ENCODE measurements at regions not wholly inside any gene's neighbourhood (a gene's known extent, or its start where the extent isn't known, plus 50 kb on each side); places are given as distances from the start of the nearest gene placed in this dataset.
"Not testable (repeated sequence)": the region's sequence is repeated elsewhere in the genome, so short reads cannot be mapped to it uniquely, and the experiment has no call there.

- no peak for DNase-seq (ENCODE audit: extremely low read depth, low read depth)
These were observed 141.8 kb downstream of the SIM1 start for GRCh38 chr6:100322886-100323285.

GRCh38 chr6:100320686-100321085, 144.0 kb downstream of the SIM1 start:
- DNase-seq (ENCODE audit: extremely low read depth, low read depth), result no peak

DNA sequence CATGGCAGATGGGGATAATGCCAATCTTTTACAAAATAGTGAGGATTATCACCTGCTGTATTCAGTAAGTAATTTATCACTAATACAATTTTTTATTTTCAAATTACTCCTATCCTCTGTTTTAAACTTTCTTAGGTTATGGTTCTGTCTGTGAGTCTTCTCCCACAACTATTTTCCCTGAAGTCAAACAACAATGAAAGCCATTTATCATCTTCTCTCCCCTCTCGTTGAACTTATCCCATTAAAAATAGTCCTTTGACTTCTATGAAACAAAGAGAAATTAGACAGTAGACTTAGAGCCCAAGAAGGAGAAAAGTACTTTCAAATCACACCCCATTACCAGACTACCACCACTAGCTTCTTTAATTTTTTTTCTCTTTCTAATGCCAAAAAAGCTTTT, 147.7 kb downstream of the SIM1 start:
- no peak for DNase-seq (ENCODE audit: extremely low read depth, low read depth)

GRCh38 chr6:100314186-100314585, 150.5 kb downstream of the SIM1 start:
- DNase-seq (ENCODE audit: extremely low read depth, low read depth), result no peak

DNA sequence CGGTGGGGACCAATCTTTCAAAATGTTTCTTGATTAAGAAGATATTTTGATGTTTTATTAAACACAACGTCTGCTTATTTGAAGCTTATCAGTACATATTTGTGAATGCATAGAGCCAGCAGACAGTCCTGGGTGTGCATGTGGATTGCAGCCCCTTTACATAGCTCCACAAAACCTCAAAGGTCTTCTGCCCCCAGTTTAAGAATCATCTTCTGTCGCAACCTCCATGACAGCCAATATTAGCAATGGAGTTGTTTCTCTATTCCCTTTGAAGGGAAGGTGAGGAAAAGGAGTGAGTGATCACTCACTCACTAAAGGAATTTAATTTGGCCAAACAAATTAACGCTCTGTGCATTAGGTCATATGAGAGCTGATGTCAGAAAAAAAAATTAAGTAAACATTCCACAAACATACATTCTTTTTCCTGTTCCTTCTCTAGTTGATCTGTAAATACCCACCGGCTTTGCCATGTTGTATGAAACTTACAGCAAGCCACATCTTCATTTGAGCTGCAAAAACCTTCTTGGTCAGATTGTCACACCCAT, 152.9 kb downstream of the SIM1 start:
- DNase-seq (ENCODE audit: extremely low read depth, low read depth), result no peak

- DNase-seq (ENCODE audit: extremely low read depth, low read depth), result no peak
These were observed 155.5 kb downstream of the SIM1 start for GRCh38 chr6:100309174-100309573.

DNA sequence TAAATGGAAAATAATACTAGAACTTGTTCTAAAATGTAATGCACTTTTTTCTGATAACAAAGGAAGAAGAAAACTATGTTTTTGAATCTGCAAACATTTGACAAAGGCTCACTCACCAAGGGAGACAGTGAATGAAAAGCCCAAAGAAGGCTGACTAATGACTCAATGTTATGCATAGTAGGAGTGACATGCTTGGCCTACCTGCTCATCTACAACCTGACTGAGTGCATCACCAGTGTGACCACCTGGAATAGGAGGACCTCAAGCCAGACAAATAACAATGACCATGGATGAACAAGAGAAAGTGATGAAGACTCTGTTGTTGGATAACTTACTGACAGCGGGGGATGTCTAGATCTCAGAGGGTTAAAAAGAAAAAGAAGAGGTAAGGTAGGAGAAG, 157.2 kb downstream of the SIM1 start:
- DNase-seq (ENCODE audit: extremely low read depth, low read depth), result no peak

DNA sequence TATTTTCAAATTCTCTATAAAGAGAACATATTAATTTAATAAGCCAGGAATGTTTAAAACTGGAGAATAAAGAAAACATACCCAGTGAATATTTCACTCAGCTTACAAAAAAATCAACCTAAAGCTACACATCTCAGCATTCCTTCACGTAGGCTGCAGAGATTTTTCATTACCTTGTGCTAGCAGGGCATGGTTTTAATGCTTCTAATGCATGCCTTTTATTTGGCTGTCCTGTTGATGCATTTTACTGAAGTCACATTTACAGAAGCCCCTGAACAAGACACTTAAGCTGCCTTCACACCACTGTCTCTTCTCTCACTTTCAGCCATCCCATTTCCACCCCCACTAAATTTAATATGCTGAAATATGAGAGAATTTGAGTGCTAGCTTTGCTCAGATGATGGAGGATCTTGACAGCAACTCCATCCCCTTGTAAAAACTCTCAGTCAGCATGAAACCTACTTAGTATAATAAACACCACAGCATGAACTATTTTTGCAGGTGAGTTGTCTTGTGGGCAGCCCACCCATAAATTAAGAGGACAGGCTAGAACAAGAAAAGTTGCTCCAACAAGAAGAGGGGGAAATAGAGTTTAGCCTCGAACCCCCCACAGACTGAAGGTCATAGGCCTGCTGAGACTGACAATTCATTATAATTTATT, 159.4 kb downstream of the SIM1 start:
- no peak for DNase-seq (ENCODE audit: extremely low read depth, low read depth)

DNA sequence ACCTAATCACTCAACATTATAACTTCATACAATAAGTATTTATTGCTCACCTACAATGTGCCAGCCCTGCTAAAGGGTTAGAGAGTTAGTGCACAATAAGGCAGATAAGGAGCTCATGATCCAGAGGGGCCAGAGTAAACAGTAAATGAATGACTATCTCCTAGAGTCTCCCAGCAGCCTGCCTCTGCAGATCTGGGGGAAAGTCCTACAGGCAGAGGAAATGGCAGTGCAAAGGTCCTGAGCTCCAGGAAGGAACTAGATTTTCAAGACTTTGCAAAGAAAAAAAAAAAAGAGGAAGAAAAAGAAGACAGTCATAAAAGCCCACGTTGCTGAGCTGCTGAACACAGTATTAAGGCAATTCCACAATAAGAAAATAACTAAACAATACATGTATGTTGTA, 160.1 kb downstream of the SIM1 start:
- DNase-seq (ENCODE audit: extremely low read depth, low read depth), result no peak

DNA sequence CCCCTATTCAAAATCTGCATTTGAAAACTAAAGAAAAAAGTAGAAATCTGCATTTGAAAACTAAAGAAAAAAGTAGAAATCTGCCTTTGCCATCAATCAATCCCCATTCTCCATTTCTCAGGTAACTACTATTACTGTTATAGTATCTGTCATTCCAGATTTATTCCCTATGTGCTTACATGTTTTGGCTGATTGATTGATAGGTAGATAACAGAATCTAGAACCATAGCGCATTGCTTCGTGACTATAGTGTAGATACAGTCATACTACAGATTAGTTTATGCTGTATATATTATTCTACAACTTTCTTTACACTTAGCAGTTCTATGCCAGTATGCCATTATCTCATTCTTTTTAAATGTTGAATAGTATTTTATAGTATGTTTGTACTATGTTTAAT, 163.0 kb downstream of the SIM1 start:
- no peak for DNase-seq (ENCODE audit: extremely low read depth, low read depth)

- peak; percentile 46 for DNase-seq (ENCODE audit: extremely low read depth, low read depth)
These were observed 164.4 kb downstream of the SIM1 start for GRCh38 chr6:100300221-100300736.

GRCh38 chr6:100296810-100297544, 167.7 kb downstream of the SIM1 start:
- no peak for DNase-seq (ENCODE audit: extremely low read depth, low read depth)

GRCh38 chr6:100295172-100295571, 169.5 kb downstream of the SIM1 start:
- not testable (repeated sequence) for DNase-seq (ENCODE audit: extremely low read depth, low read depth)

- no peak for DNase-seq (ENCODE audit: extremely low read depth, low read depth)
These were observed 175.4 kb downstream of the SIM1 start for GRCh38 chr6:100289285-100289684.

DNA sequence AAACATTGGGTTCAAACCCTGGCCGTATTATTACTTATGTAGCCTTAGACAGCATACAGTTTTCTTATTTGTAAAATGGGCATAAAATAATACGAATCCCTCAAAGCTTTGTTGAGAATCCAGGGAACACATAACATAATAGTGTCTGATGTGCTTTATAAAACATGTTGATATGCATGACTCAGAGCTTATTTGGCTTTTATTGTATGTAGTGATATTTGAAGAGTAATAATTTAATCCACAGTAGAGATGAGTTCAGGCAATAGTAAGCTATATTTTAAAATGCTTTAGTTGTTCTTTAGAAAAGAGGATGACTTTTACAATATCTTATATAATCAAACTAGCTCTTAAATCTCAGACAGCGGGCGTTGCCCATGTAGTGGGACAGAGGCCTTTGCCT, 176.4 kb downstream of the SIM1 start:
- DNase-seq (ENCODE audit: extremely low read depth, low read depth), result no peak

GRCh38 chr6:100283285-100283684, 181.4 kb downstream of the SIM1 start:
- DNase-seq (ENCODE audit: extremely low read depth, low read depth), result no peak

- no peak for DNase-seq (ENCODE audit: extremely low read depth, low read depth)
These were observed 183.2 kb downstream of the SIM1 start for GRCh38 chr6:100281471-100281901.

- DNase-seq (ENCODE audit: extremely low read depth, low read depth), result no peak
These were observed 188.2 kb downstream of the SIM1 start for GRCh38 chr6:100276311-100277057.

GRCh38 chr6:100274147-100274546, 190.6 kb downstream of the SIM1 start:
- DNase-seq (ENCODE audit: extremely low read depth, low read depth), result no peak

DNA sequence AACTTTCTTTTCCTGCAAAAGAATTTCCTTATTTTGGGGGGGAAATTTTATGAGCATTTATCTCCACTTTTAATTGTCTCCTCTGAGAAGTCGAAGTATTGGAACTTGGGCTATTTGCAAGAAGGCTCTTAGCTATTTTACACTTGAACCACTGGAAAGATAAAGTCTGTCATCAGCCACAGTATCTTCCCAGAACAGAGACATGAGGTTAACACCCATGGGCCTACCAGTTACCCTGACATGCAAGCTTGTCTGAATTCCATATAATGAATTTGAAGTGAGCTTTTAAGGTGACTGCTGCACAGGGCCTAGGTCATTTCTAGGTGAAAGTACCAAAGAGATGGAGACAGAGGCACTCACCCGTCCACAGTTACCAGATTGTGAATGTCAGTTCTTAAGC, 193.1 kb downstream of the SIM1 start:
- DNase-seq (ENCODE audit: extremely low read depth, low read depth), result no peak

- DNase-seq (ENCODE audit: extremely low read depth, low read depth), result no peak
These were observed 193.5 kb downstream of the SIM1 start for GRCh38 chr6:100271202-100271601.
